ENCODE measurements at regions not wholly inside any gene's neighbourhood (a gene's known extent, or its start where the extent isn't known, plus 50 kb on each side); places are given as distances from the start of the nearest gene placed in this dataset.
A peak's percentile ranks its signal among the peaks of the same experiment; 100 is the strongest.

DNA sequence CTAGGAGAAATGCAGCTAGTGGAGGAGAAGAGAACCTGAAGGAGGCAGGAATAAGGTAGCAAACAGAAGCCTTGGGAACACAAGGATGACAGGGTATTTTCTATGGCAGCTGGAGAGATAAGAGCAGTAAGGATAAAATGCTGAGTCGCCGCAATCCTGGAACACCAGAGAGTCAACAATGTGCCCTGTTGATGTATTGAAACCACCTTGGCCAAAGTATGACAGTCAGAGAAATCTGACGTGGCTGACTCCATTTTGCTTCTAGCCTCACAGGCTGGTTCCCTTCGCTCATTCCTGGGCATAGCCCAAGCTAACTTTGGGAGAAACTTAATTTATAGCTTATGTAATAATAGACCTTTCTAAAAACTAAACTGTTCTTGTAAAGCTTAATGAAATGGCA lies 56.6 kb upstream of the C4orf54 start:
- Histone ChIP-seq H3K9me3 (ENCODE audit: control insufficient read depth, low read length) (no peaks in the 10 kb centered on the region), H3K27ac (ENCODE audit: low read depth, low read length, severe bottlenecking) (peak overlapping the region; percentile 85), H3K4me1 (ENCODE audit: control insufficient read depth, insufficient read depth, low read length, poor library complexity, severe bottlenecking) (peaks cover 31% of the 10 kb centered on the region), H3K36me3 (ENCODE audit: control insufficient read depth, insufficient read depth, low read length) (no peaks in the 10 kb centered on the region), H3K4me3 (ENCODE audit: extremely low read depth, insufficient read depth, low read length, poor library complexity, severe bottlenecking) (no peak overlapping the region)
- 90 to 94% methylated on average over 2 of the region's 4 CpGs for WGBS, 2 experiments (ENCODE audit: insufficient coverage in 2 of 2)

DNA sequence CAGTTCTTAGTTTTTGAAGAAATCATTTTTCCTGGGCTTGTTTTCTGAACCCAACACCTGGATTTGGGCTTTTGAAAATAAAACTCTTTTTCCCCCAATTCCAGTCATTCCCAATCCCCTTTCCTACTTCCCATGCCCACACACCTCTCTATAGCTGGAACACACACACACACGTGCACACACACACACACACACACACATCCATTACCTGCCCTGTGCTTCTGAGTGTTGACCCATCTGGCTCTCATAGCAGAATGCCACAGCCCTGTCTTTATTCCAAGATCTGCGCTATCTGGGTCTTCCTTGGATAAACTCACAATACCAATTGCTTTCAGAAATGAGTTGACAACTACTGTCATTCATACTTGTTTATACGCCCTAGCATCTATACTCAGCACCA lies 54.9 kb upstream of the C4orf54 start:
- no peak overlapping the region for H3K27ac ChIP-seq (ENCODE audit: low read depth, low read length, severe bottlenecking)
- H3K4me1 ChIP-seq (ENCODE audit: control insufficient read depth, insufficient read depth, low read length, poor library complexity, severe bottlenecking) = peaks cover 31% of the 10 kb centered on the region
- H3K9me3 ChIP-seq (ENCODE audit: control insufficient read depth, low read length) = no peaks in the 10 kb centered on the region
- WGBS, 2 experiments (ENCODE audit: insufficient coverage in 2 of 2) = 83 to 84% methylated on average over 2 to 3 of the region's 3 CpGs
- H3K4me3 ChIP-seq (ENCODE audit: extremely low read depth, insufficient read depth, low read length, poor library complexity, severe bottlenecking) = no peak overlapping the region
- no peaks in the 10 kb centered on the region for H3K36me3 ChIP-seq (ENCODE audit: control insufficient read depth, insufficient read depth, low read length)

DNA sequence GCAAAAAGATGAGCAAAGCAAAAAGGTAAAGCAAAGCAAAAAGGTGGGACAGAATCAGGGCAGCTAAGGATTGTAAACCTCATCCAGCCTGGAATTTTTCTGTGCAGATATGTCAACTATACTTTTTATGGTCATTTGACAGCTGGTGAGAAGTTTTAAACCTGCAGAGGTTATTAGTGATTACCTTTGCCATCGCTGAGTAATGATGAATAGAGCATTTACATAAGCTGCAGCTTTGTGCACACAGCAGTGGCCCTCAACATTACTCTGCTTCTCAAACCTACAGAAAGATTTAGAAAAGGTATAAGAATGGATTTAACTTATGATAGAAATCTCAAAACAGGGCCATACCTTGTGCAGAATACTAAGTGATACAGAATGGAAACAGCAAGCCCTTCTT lies 54.5 kb upstream of the C4orf54 start:
- Histone ChIP-seq H3K27ac (ENCODE audit: low read depth, low read length, severe bottlenecking) (no peak overlapping the region), H3K4me3 (ENCODE audit: extremely low read depth, insufficient read depth, low read length, poor library complexity, severe bottlenecking) (no peak overlapping the region), H3K9me3 (ENCODE audit: control insufficient read depth, low read length) (no peaks in the 10 kb centered on the region), H3K4me1 (ENCODE audit: control insufficient read depth, insufficient read depth, low read length, poor library complexity, severe bottlenecking) (peaks cover 31% of the 10 kb centered on the region), H3K36me3 (ENCODE audit: control insufficient read depth, insufficient read depth, low read length) (no peaks in the 10 kb centered on the region)
- WGBS, 2 experiments (ENCODE audit: insufficient coverage in 2 of 2) = 100% methylated on average over 1 of the region's 1 CpG; no CpG with 5 or more reads in 1 of the 2 experiments

DNA sequence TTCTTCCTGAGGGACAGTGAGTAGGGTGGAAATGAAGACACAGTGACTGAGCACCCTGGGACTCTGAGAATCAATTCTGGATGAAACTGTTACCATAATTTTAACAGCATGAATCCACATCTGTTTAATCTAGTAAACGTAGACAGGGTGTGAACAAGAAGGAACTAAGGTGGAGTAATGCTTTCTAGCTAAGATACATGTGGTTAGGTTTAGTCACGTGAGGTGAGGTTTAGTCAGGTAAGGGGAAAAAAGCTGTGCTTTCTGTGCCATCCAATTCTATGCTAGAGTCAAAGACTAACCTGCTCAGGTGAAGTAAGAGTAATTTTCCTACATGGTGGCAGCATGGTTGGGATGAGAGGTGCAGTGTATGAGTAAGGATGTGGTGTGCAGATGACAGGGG lies 54.0 kb upstream of the C4orf54 start:
- Histone ChIP-seq H3K27ac (ENCODE audit: low read depth, low read length, severe bottlenecking) (no peak overlapping the region), H3K4me3 (ENCODE audit: extremely low read depth, insufficient read depth, low read length, poor library complexity, severe bottlenecking) (no peak overlapping the region), H3K36me3 (ENCODE audit: control insufficient read depth, insufficient read depth, low read length) (no peaks in the 10 kb centered on the region), H3K9me3 (ENCODE audit: control insufficient read depth, low read length) (no peaks in the 10 kb centered on the region), H3K4me1 (ENCODE audit: control insufficient read depth, insufficient read depth, low read length, poor library complexity, severe bottlenecking) (peaks cover 29% of the 10 kb centered on the region)
- WGBS, 2 experiments (ENCODE audit: insufficient coverage in 2 of 2) = 89 to 91% methylated on average over 1 to 2 of the region's 2 CpGs

DNA sequence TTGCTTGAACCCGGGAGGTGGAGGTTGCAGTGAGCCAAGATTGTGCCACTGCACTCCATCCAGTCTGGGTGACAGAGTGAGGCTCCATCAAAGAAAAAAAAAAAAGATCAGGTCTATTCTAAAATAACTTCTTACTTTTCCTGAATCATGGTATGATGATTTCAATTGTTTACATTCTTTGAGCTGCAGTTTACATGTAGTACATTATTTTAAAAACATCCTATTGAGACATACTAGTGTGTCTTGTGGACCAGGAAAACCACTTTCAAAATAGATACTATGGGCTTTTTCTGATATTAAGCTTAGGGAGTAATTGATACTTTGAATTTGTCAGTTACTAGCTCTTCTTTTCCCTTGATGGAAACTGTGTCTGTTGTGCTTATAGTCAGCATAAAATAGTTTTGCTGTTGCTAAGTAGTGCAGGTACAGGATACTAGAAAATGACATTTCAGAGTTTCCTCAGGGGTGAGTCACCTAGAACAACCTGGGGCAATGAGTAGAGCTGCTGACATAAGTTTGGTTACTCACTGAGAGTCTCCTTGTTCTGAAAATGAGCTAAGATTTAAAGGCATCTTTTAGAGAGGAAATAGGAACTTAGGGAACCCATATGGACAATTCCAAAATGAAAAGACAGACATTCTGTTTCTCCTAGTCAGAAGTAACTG lies 53.2 kb upstream of the C4orf54 start:
- Histone ChIP-seq H3K9me3 (ENCODE audit: control insufficient read depth, low read length) (no peaks in the 10 kb centered on the region), H3K4me1 (ENCODE audit: control insufficient read depth, insufficient read depth, low read length, poor library complexity, severe bottlenecking) (peaks cover 21% of the 10 kb centered on the region), H3K36me3 (ENCODE audit: control insufficient read depth, insufficient read depth, low read length) (no peaks in the 10 kb centered on the region), H3K27ac (ENCODE audit: low read depth, low read length, severe bottlenecking) (no peak overlapping the region), H3K4me3 (ENCODE audit: extremely low read depth, insufficient read depth, low read length, poor library complexity, severe bottlenecking) (no peak overlapping the region)
- no CpG with 5 or more reads among the region's 1 CpG for WGBS, 2 experiments (ENCODE audit: insufficient coverage in 2 of 2)

DNA sequence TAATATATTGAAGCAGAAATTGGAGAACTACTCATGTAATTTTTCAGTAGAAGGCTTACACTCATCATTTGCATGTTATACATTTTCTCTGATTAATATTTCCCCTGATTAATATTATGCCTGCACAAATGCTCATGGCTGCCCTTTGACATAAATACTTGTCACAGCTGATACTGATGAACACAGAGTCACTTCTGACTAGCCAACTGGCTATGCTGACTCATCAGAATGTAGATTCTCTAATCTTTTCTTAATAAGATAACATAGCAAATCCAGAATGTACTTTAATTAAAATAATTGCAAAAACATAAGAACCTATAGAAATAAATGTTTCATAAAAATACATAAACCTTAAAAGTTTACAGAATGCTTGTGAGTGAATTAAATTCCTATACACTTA lies 52.4 kb upstream of the C4orf54 start:
- H3K9me3 ChIP-seq (ENCODE audit: control insufficient read depth, low read length) = no peaks in the 10 kb centered on the region
- H3K4me3 ChIP-seq (ENCODE audit: extremely low read depth, insufficient read depth, low read length, poor library complexity, severe bottlenecking) = no peak overlapping the region
- H3K27ac ChIP-seq (ENCODE audit: low read depth, low read length, severe bottlenecking) = no peak overlapping the region
- peaks cover 13% of the 10 kb centered on the region for H3K4me1 ChIP-seq (ENCODE audit: control insufficient read depth, insufficient read depth, low read length, poor library complexity, severe bottlenecking)
- no peaks in the 10 kb centered on the region for H3K36me3 ChIP-seq (ENCODE audit: control insufficient read depth, insufficient read depth, low read length)

DNA sequence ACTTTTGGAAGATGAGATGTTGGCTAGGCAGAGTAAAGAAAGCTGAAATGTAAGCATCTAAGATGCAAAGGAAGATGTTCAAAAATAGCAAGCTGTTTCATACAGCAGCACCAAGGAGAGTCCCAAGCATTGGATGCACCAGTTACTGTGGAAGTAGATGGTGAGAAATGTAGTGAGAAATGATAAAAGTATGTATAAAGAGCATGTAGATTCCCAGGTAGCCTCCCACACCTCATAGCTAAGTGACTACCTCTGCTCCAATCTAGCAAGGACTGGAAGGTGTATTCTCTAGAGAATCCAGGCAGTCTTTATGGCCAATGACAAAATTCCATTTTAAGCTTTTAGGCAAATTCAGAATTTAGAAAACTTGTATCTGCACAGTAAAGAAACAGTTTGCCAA lies 50.9 kb upstream of the C4orf54 start:
- no peaks in the 10 kb centered on the region for H3K36me3 ChIP-seq (ENCODE audit: control insufficient read depth, insufficient read depth, low read length)
- peaks cover 7% of the 10 kb centered on the region for H3K4me1 ChIP-seq (ENCODE audit: control insufficient read depth, insufficient read depth, low read length, poor library complexity, severe bottlenecking)
- H3K27ac ChIP-seq (ENCODE audit: low read depth, low read length, severe bottlenecking) = no peak overlapping the region
- no peak overlapping the region for H3K4me3 ChIP-seq (ENCODE audit: extremely low read depth, insufficient read depth, low read length, poor library complexity, severe bottlenecking)
- no peaks in the 10 kb centered on the region for H3K9me3 ChIP-seq (ENCODE audit: control insufficient read depth, low read length)

Data from mesodermal cell (in vitro differentiated cells).